ENCODE measurements at regions not wholly inside any gene's neighbourhood (a gene's known extent, or its start where the extent isn't known, plus 50 kb on each side); places are given as distances from the start of the nearest gene placed in this dataset.
"Not testable (repeated sequence)": the region's sequence is repeated elsewhere in the genome, so short reads cannot be mapped to it uniquely, and the experiment has no call there.

- POLR2A ChIA-PET (ENCODE audit: partially characterized antibody): not testable (repeated sequence)
Observed at GRCh38 chr7:76971201-76971600, 61.0 kb downstream of the SPDYE17 start.

GRCh38 chr7:76969892-76970291 is 62.3 kb downstream of the SPDYE17 start:
- H3K36me3 Mint-ChIP-seq; H3K4me1 Mint-ChIP-seq; POLR2A ChIA-PET (ENCODE audit: partially characterized antibody); H3K36me3 ChIP-seq (ENCODE audit: insufficient read depth, low read length); H3K27ac ChIP-seq (ENCODE audit: low read depth, low read length); CTCF ChIA-PET (ENCODE audit: partially characterized antibody); H3K4me3 ChIP-seq (ENCODE audit: low read length in 2 of 2); H3K4me3 Mint-ChIP-seq; H3K27me3 ChIP-seq (ENCODE audit: insufficient read depth, low read length); DNase-seq; intact Hi-C loops (cut with micrococcal nuclease); H3K9me3 Mint-ChIP-seq; H3K27me3 Mint-ChIP-seq; H3K9me3 ChIP-seq (ENCODE audit: control insufficient read depth in 1 of 2, low read length in 2 of 2); H3K4me1 ChIP-seq (ENCODE audit: insufficient read depth, low read length); H3K27ac Mint-ChIP-seq: not testable (repeated sequence)

More at GRCh38 chr7:76971201-76971600, 61.0 kb downstream of the SPDYE17 start:
- CTCF ChIA-PET (ENCODE audit: partially characterized antibody); H3K27me3 Mint-ChIP-seq; H3K4me1 ChIP-seq (ENCODE audit: insufficient read depth, low read length); H3K9me3 Mint-ChIP-seq; DNase-seq; H3K4me1 Mint-ChIP-seq; H3K27ac ChIP-seq (ENCODE audit: low read depth, low read length); H3K27me3 ChIP-seq (ENCODE audit: insufficient read depth, low read length); H3K4me3 ChIP-seq (ENCODE audit: low read length in 2 of 2); H3K9me3 ChIP-seq (ENCODE audit: control insufficient read depth in 1 of 2, low read length in 2 of 2); H3K27ac Mint-ChIP-seq; H3K4me3 Mint-ChIP-seq; H3K36me3 Mint-ChIP-seq; intact Hi-C loops (cut with micrococcal nuclease); H3K36me3 ChIP-seq (ENCODE audit: insufficient read depth, low read length): not testable (repeated sequence)

- H3K27me3 ChIP-seq (ENCODE audit: insufficient read depth, low read length); DNase-seq; POLR2A ChIA-PET (ENCODE audit: partially characterized antibody); H3K36me3 Mint-ChIP-seq; H3K9me3 ChIP-seq (ENCODE audit: control insufficient read depth in 1 of 2, low read length in 2 of 2); H3K9me3 Mint-ChIP-seq; CTCF ChIA-PET (ENCODE audit: partially characterized antibody); H3K4me3 Mint-ChIP-seq; H3K4me1 Mint-ChIP-seq; intact Hi-C loops (cut with micrococcal nuclease); H3K36me3 ChIP-seq (ENCODE audit: insufficient read depth, low read length); H3K4me3 ChIP-seq (ENCODE audit: low read length in 2 of 2); H3K27ac Mint-ChIP-seq; H3K27me3 Mint-ChIP-seq; H3K4me1 ChIP-seq (ENCODE audit: insufficient read depth, low read length); H3K27ac ChIP-seq (ENCODE audit: low read depth, low read length): not testable (repeated sequence)
Observed at GRCh38 chr7:76965731-76966548, 66.2 kb downstream of the SPDYE17 start.

GRCh38 chr7:76964050-76964449 is 68.1 kb downstream of the SPDYE17 start:
- CTCF ChIA-PET (ENCODE audit: partially characterized antibody); H3K27ac ChIP-seq (ENCODE audit: low read depth, low read length); H3K36me3 Mint-ChIP-seq; H3K4me3 Mint-ChIP-seq; H3K27me3 Mint-ChIP-seq; H3K36me3 ChIP-seq (ENCODE audit: insufficient read depth, low read length); DNase-seq; H3K27me3 ChIP-seq (ENCODE audit: insufficient read depth, low read length); POLR2A ChIA-PET (ENCODE audit: partially characterized antibody); H3K4me3 ChIP-seq (ENCODE audit: low read length in 2 of 2); H3K27ac Mint-ChIP-seq; intact Hi-C loops (cut with micrococcal nuclease); H3K4me1 ChIP-seq (ENCODE audit: insufficient read depth, low read length); H3K9me3 Mint-ChIP-seq; H3K4me1 Mint-ChIP-seq; H3K9me3 ChIP-seq (ENCODE audit: control insufficient read depth in 1 of 2, low read length in 2 of 2): not testable (repeated sequence)

- DNase-seq; intact Hi-C loops (cut with micrococcal nuclease); H3K9me3 Mint-ChIP-seq; CTCF ChIA-PET (ENCODE audit: partially characterized antibody); H3K27me3 ChIP-seq (ENCODE audit: insufficient read depth, low read length); H3K9me3 ChIP-seq (ENCODE audit: control insufficient read depth in 1 of 2, low read length in 2 of 2); H3K4me3 ChIP-seq (ENCODE audit: low read length in 2 of 2); H3K4me1 ChIP-seq (ENCODE audit: insufficient read depth, low read length); H3K27ac Mint-ChIP-seq; H3K4me1 Mint-ChIP-seq; H3K27ac ChIP-seq (ENCODE audit: low read depth, low read length); H3K36me3 ChIP-seq (ENCODE audit: insufficient read depth, low read length); H3K36me3 Mint-ChIP-seq; POLR2A ChIA-PET (ENCODE audit: partially characterized antibody); H3K27me3 Mint-ChIP-seq; H3K4me3 Mint-ChIP-seq: not testable (repeated sequence)
Observed at GRCh38 chr7:76963061-76963460, 69.1 kb downstream of the SPDYE17 start.

- H3K4me3 Mint-ChIP-seq; DNase-seq; H3K9me3 Mint-ChIP-seq; H3K36me3 ChIP-seq (ENCODE audit: insufficient read depth, low read length); H3K27me3 Mint-ChIP-seq; H3K36me3 Mint-ChIP-seq; H3K4me1 Mint-ChIP-seq; H3K4me3 ChIP-seq (ENCODE audit: low read length in 2 of 2); H3K27ac ChIP-seq (ENCODE audit: low read depth, low read length); H3K27ac Mint-ChIP-seq; intact Hi-C loops (cut with micrococcal nuclease); POLR2A ChIA-PET (ENCODE audit: partially characterized antibody); H3K27me3 ChIP-seq (ENCODE audit: insufficient read depth, low read length); CTCF ChIA-PET (ENCODE audit: partially characterized antibody); H3K4me1 ChIP-seq (ENCODE audit: insufficient read depth, low read length); H3K9me3 ChIP-seq (ENCODE audit: control insufficient read depth in 1 of 2, low read length in 2 of 2): not testable (repeated sequence)
Observed at GRCh38 chr7:76960400-76960986, 71.7 kb downstream of the SPDYE17 start.

GRCh38 chr7:76959573-76960399 is 72.4 kb downstream of the SPDYE17 start:
- H3K27me3 ChIP-seq (ENCODE audit: insufficient read depth, low read length); H3K27ac ChIP-seq (ENCODE audit: low read depth, low read length); CTCF ChIA-PET (ENCODE audit: partially characterized antibody); H3K36me3 ChIP-seq (ENCODE audit: insufficient read depth, low read length); intact Hi-C loops (cut with micrococcal nuclease); H3K4me1 Mint-ChIP-seq; H3K4me3 Mint-ChIP-seq; H3K4me1 ChIP-seq (ENCODE audit: insufficient read depth, low read length); H3K4me3 ChIP-seq (ENCODE audit: low read length in 2 of 2); H3K27me3 Mint-ChIP-seq; H3K36me3 Mint-ChIP-seq; POLR2A ChIA-PET (ENCODE audit: partially characterized antibody); H3K9me3 Mint-ChIP-seq; H3K27ac Mint-ChIP-seq; DNase-seq; H3K9me3 ChIP-seq (ENCODE audit: control insufficient read depth in 1 of 2, low read length in 2 of 2): not testable (repeated sequence)
